NCI-H2107 treated with DMSO at 0.1 percent for 48 hours (cell line): ENCODE measurements at regions not wholly inside any gene's neighbourhood (a gene's known extent, or its start where the extent isn't known, plus 50 kb on each side); places are given as distances from the start of the nearest gene placed in this dataset.
"Not testable (repeated sequence)": the region's sequence is repeated elsewhere in the genome, so short reads cannot be mapped to it uniquely, and the experiment has no call there.

Experiments used
- DNase-seq: peaks from one replicate; lab custom pipeline; 2025; ENCODE audit not compliant: unreplicated experiment; lab: John Stamatoyannopoulos, UW

GRCh38 chr4:186775902-186776301, 52.2 kb upstream of the FAT1 start:
- DNase-seq = no peak

- DNase-seq = no peak
Observed at GRCh38 chr4:186778134-186778533, 54.5 kb upstream of the FAT1 start.

GRCh38 chr4:186780291-186781031, 56.8 kb upstream of the FAT1 start:
- DNase-seq = no peak

GRCh38 chr4:186781032-186781917, 57.6 kb upstream of the FAT1 start:
- DNase-seq = no peak

- no peak for DNase-seq
Observed at GRCh38 chr4:186782302-186782701, 58.6 kb upstream of the FAT1 start.

- no peak for DNase-seq
Observed at GRCh38 chr4:186787536-186787935, 63.9 kb upstream of the FAT1 start.

- no peak for DNase-seq
Observed at GRCh38 chr4:186789651-186790050, 66.0 kb upstream of the FAT1 start.

- no peak for DNase-seq
Observed at GRCh38 chr4:186790630-186791029, 67.0 kb upstream of the FAT1 start.

- no peak for DNase-seq
Observed at GRCh38 chr4:186792728-186793366, 69.2 kb upstream of the FAT1 start.

- DNase-seq = no peak
Observed at GRCh38 chr4:186798951-186799659, 75.4 kb upstream of the FAT1 start.

GRCh38 chr4:186805020-186805820, 81.6 kb upstream of the FAT1 start:
- no peak for DNase-seq

GRCh38 chr4:186805917-186806316, 82.3 kb upstream of the FAT1 start:
- not testable (repeated sequence) for DNase-seq

GRCh38 chr4:186806679-186807421, 83.2 kb upstream of the FAT1 start:
- no peak for DNase-seq

GRCh38 chr4:186807808-186808629, 84.4 kb upstream of the FAT1 start:
- no peak for DNase-seq

- no peak for DNase-seq
Observed at GRCh38 chr4:186808630-186809018, 85.0 kb upstream of the FAT1 start.

GRCh38 chr4:186809070-186809469, 85.4 kb upstream of the FAT1 start:
- no peak for DNase-seq

GRCh38 chr4:186810613-186811150, 87.0 kb upstream of the FAT1 start:
- DNase-seq = no peak

GRCh38 chr4:186812592-186812991, 88.9 kb upstream of the FAT1 start:
- no peak for DNase-seq
